ENCODE measurements at regions not wholly inside any gene's neighbourhood (a gene's known extent, or its start where the extent isn't known, plus 50 kb on each side); places are given as distances from the start of the nearest gene placed in this dataset.

DNA sequence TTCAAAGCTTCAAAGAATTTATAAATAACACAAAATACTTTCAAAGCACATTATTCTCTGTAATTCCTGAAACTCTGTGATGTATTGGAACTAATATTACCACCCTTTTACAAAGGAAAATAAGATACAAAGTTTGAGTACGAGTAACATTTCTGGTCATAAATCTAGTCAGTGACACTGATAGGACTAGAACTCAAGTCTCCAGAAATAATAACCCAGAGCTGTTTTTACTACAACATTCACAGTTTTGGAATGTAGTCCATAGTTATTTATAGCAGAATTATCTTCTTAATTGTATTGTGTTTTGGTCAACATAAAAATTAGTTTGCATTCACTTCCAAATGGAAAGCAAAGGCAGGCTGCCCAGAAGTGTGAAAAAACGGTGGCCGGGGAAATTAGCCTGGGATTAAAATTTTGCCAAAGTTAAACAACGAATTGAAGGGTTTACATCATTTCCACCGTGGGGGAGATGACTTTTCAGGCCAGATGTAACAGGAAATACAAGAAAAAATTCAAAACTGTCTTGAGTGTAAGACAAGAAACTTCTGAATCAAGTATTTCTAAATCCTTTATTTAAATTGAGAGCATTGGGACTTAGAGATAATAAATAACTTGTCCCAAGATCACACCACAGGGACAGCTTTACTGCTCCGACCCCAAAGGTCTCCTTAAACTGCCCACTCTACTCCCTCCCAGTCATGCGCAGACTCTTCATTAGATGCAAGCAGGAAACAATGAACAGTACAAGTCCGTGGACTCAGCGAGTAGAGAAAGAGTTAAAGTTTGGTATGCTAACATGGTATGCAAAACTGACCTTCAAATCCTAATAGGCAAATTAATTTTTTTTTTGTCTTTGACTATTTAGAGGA, 74.3 kb upstream of the VGLL4 start:
- TF ChIP-seq EZH2 (IDR thresholded peaks at IDR 0.05; ENCODE audit: borderline replicate concordance, insufficient read depth, low read depth, low read length, poor library complexity, severe bottlenecking): no peak
- TF ChIP-seq, protein P1, sequence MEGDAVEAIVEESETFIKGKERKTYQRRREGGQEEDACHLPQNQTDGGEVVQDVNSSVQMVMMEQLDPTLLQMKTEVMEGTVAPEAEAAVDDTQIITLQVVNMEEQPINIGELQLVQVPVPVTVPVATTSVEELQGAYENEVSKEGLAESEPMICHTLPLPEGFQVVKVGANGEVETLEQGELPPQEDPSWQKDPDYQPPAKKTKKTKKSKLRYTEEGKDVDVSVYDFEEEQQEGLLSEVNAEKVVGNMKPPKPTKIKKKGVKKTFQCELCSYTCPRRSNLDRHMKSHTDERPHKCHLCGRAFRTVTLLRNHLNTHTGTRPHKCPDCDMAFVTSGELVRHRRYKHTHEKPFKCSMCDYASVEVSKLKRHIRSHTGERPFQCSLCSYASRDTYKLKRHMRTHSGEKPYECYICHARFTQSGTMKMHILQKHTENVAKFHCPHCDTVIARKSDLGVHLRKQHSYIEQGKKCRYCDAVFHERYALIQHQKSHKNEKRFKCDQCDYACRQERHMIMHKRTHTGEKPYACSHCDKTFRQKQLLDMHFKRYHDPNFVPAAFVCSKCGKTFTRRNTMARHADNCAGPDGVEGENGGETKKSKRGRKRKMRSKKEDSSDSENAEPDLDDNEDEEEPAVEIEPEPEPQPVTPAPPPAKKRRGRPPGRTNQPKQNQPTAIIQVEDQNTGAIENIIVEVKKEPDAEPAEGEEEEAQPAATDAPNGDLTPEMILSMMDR (IDR thresholded peaks at IDR 0.05): no peak

Data from B cell (primary cell).